ENCODE measurements at regions not wholly inside any gene's neighbourhood (a gene's known extent, or its start where the extent isn't known, plus 50 kb on each side); places are given as distances from the start of the nearest gene placed in this dataset.

DNA sequence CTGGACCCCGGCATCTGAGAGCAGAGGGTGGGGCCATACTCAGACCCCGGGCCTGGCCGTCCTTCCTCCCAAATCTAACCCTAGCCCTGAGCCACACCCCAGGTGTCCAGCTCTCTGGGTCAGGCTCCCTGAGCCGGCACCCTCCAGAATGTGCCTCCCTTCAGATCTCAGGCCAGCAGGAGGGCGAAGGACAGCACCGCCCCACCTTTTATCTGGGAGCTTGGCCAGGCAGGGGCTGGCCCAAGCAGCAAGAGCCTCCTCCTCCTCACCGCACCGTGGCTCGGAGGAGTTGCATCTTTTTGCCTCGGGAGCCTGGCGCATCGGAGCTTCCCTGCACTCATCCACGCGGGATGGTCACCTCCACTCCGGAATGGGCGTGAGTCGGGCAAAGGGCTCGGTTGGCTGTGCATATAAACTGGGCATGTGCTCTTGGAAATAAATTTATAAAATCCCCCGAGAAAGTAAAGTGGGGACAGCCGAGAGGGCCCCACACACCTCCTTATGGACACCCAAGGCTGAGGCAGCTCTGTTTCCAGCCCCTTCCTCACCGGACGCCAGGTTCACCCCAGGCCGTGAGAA is 69.1 kb upstream of the CTDP1 start:
- BruUV-seq (replicated peaks), result no TSS peak
- H3K27ac ChIP-seq (ENCODE audit: low read depth, low read length), result no peak overlapping the region
- H3K79me2 ChIP-seq (ENCODE audit: insufficient read depth, low read length), result no peaks in the 10 kb centered on the region
- H3K27me3 ChIP-seq (ENCODE audit: insufficient read depth, low read length), result no peaks in the 10 kb centered on the region
- intact Hi-C loops (cut with micrococcal nuclease), result no loop called here
- no peaks in the 10 kb centered on the region for H3K9me2 ChIP-seq (ENCODE audit: insufficient read depth)
- H3K9ac ChIP-seq (ENCODE audit: low read length), result no peak overlapping the region
- TF ChIP-seq JUND (IDR thresholded peaks at IDR 0.05) (no peak), ELF1 (IDR thresholded peaks at IDR 0.05; ENCODE audit: borderline replicate concordance, low read depth) (no peak), SP1 (IDR thresholded peaks at IDR 0.05; ENCODE audit: low read depth) (no peak), YY1 (IDR thresholded peaks at IDR 0.05; ENCODE audit: extremely low read depth, insufficient replicate concordance, low read depth, low read length) (no peak), EZH2phosphoT487 (IDR thresholded peaks at IDR 0.05; ENCODE audit: borderline replicate concordance) (no peak), POLR2AphosphoS5 (IDR thresholded peaks at IDR 0.05; ENCODE audit: low read depth, low read length) (no peak), RAD21 (IDR thresholded peaks at IDR 0.05; ENCODE audit: low read depth) (no peak), POLR2A (IDR thresholded peaks at IDR 0.05; ENCODE audit: borderline replicate concordance, extremely low read depth, insufficient read depth, insufficient read length) (no peak), CBX3 (IDR thresholded peaks at IDR 0.05; ENCODE audit: low read depth) (no peak), SRF (IDR thresholded peaks at IDR 0.05; ENCODE audit: low read depth) (no peak), FOSL1 (IDR thresholded peaks at IDR 0.05; ENCODE audit: low read depth) (no peak), CEBPB (IDR thresholded peaks at IDR 0.05; ENCODE audit: low read depth) (no peak), EZH2 (IDR thresholded peaks at IDR 0.05) (no peak), TCF7L2 (IDR thresholded peaks at IDR 0.05; ENCODE audit: borderline replicate concordance, extremely low read depth, insufficient read depth, insufficient read length) (no peak), EGR1 (IDR thresholded peaks at IDR 0.05; ENCODE audit: low read depth) (no peak)
- TF ChIP-seq, protein P1, sequence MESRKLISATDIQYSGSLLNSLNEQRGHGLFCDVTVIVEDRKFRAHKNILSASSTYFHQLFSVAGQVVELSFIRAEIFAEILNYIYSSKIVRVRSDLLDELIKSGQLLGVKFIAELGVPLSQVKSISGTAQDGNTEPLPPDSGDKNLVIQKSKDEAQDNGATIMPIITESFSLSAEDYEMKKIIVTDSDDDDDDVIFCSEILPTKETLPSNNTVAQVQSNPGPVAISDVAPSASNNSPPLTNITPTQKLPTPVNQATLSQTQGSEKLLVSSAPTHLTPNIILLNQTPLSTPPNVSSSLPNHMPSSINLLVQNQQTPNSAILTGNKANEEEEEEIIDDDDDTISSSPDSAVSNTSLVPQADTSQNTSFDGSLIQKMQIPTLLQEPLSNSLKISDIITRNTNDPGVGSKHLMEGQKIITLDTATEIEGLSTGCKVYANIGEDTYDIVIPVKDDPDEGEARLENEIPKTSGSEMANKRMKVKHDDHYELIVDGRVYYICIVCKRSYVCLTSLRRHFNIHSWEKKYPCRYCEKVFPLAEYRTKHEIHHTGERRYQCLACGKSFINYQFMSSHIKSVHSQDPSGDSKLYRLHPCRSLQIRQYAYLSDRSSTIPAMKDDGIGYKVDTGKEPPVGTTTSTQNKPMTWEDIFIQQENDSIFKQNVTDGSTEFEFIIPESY (IDR thresholded peaks at IDR 0.05; ENCODE audit: extremely low read depth, insufficient replicate concordance, low read length), result no peak
- TF ChIP-seq, protein P2, sequence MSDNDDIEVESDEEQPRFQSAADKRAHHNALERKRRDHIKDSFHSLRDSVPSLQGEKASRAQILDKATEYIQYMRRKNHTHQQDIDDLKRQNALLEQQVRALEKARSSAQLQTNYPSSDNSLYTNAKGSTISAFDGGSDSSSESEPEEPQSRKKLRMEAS (IDR thresholded peaks at IDR 0.05), result no peak
- TF ChIP-seq, protein P3, sequence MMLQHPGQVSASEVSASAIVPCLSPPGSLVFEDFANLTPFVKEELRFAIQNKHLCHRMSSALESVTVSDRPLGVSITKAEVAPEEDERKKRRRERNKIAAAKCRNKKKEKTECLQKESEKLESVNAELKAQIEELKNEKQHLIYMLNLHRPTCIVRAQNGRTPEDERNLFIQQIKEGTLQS (IDR thresholded peaks at IDR 0.05), result no peak
- no peak overlapping the region for H3K4me3 ChIP-seq (replicated peaks in 1 of 2; ENCODE audit: low read depth in 1 of 2, low read length in 2 of 2)
- no peaks in the 10 kb centered on the region for H3K36me3 ChIP-seq (ENCODE audit: control insufficient read depth in 1 of 2, insufficient read depth in 2 of 2, low read length in 2 of 2)
- ATAC-seq, result peak; percentile 33
- H2AFZ ChIP-seq (ENCODE audit: low read depth, low read length, poor library complexity, severe bottlenecking), result peak overlapping the region; percentile 9
- ChIA-PET CTCF (no interaction called here), POLR2A (no interaction called here), RAD21 (ENCODE audit: low non-redundant PET in 1 of 2, low total read pairs in 2 of 2, uncharacterized antibody in 2 of 2, unreplicated experiment in 2 of 2) (no interaction called here)
- DNase-seq (ENCODE audit: low read depth, low spot score), result no peak
- no peaks in the 10 kb centered on the region for H4K20me1 ChIP-seq (ENCODE audit: insufficient read depth)
- peak overlapping the region; percentile 53 for H3K4me2 ChIP-seq (ENCODE audit: low read length)
- H3K4me1 ChIP-seq (ENCODE audit: control insufficient read depth in 1 of 2, insufficient read depth in 2 of 2, low read length in 2 of 2), result peaks cover 12 to 14% of the 10 kb centered on the region in 2 experiments
- no peaks in the 10 kb centered on the region for H3K9me3 ChIP-seq (ENCODE audit: control insufficient read depth in 1 of 2, insufficient read depth in 1 of 2, low read depth in 1 of 2, low read length in 2 of 2)
